ENCODE measurements at regions not wholly inside any gene's neighbourhood (a gene's known extent, or its start where the extent isn't known, plus 50 kb on each side); places are given as distances from the start of the nearest gene placed in this dataset.

DNA sequence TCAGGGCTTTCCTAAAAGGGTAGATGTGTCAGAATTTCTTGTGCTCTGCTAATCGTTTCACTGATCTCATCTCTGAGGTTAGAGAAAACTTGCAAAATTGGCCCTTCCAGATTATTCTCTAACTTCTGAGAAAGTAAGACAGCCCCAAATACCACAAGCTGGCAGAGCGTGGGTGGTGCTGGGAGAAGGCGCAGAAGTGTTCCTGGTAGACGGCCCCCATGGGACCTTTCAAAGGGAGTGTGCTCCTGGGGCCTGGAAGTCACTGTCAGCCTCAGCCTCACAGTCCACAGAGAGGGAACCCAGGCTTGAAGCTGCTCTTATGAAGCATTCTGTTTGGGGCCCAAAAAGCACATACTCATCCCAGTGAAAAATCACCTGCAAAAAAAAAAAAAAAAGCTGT is 86.5 kb upstream of the PFN2 start:
- no peak for ATAC-seq
- no peaks in the 10 kb centered on the region for H3K9me3 Mint-ChIP-seq
- ChIA-PET CTCF (no interaction called here), POLR2A (interaction anchor here (0.6 kb wide), 1 partner anchor 350 kb away, joined by 4 read pairs; no protein-coding TSS in a partner anchor)
- no peak for TF ChIP-seq HMGA2 (CRISPR knock-in tag; IDR thresholded peaks at IDR 0.05)
- TF ChIP-seq NR3C1 (CRISPR knock-in tag; conservative IDR thresholded peaks at IDR 0.05; ENCODE audit: low read depth): no peak
- no peak for TF ChIP-seq FOXP1 (CRISPR knock-in tag; IDR thresholded peaks at IDR 0.05; ENCODE audit: borderline replicate concordance)
- TF ChIP-seq, protein P1, sequence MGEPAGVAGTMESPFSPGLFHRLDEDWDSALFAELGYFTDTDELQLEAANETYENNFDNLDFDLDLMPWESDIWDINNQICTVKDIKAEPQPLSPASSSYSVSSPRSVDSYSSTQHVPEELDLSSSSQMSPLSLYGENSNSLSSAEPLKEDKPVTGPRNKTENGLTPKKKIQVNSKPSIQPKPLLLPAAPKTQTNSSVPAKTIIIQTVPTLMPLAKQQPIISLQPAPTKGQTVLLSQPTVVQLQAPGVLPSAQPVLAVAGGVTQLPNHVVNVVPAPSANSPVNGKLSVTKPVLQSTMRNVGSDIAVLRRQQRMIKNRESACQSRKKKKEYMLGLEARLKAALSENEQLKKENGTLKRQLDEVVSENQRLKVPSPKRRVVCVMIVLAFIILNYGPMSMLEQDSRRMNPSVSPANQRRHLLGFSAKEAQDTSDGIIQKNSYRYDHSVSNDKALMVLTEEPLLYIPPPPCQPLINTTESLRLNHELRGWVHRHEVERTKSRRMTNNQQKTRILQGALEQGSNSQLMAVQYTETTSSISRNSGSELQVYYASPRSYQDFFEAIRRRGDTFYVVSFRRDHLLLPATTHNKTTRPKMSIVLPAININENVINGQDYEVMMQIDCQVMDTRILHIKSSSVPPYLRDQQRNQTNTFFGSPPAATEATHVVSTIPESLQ (CRISPR knock-in tag; IDR thresholded peaks at IDR 0.05): no peak
- TF ChIP-seq ZNF138 (CRISPR knock-in tag; conservative IDR thresholded peaks at IDR 0.05): no peak
- TF ChIP-seq, protein P2, sequence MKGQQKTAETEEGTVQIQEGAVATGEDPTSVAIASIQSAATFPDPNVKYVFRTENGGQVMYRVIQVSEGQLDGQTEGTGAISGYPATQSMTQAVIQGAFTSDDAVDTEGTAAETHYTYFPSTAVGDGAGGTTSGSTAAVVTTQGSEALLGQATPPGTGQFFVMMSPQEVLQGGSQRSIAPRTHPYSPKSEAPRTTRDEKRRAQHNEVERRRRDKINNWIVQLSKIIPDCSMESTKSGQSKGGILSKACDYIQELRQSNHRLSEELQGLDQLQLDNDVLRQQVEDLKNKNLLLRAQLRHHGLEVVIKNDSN (CRISPR knock-in tag; IDR thresholded peaks at IDR 0.05): no peak
- TF ChIP-seq, protein P3, sequence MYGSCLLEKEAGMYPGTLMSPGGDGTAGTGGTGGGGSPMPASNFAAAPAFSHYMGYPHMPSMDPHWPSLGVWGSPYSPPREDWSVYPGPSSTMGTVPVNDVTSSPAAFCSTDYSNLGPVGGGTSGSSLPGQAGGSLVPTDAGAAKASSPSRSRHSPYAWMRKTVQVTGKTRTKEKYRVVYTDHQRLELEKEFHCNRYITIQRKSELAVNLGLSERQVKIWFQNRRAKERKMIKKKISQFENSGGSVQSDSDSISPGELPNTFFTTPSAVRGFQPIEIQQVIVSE (CRISPR knock-in tag; IDR thresholded peaks at IDR 0.05; ENCODE audit: borderline replicate concordance): no peak
- TF ChIP-seq, protein P4, sequence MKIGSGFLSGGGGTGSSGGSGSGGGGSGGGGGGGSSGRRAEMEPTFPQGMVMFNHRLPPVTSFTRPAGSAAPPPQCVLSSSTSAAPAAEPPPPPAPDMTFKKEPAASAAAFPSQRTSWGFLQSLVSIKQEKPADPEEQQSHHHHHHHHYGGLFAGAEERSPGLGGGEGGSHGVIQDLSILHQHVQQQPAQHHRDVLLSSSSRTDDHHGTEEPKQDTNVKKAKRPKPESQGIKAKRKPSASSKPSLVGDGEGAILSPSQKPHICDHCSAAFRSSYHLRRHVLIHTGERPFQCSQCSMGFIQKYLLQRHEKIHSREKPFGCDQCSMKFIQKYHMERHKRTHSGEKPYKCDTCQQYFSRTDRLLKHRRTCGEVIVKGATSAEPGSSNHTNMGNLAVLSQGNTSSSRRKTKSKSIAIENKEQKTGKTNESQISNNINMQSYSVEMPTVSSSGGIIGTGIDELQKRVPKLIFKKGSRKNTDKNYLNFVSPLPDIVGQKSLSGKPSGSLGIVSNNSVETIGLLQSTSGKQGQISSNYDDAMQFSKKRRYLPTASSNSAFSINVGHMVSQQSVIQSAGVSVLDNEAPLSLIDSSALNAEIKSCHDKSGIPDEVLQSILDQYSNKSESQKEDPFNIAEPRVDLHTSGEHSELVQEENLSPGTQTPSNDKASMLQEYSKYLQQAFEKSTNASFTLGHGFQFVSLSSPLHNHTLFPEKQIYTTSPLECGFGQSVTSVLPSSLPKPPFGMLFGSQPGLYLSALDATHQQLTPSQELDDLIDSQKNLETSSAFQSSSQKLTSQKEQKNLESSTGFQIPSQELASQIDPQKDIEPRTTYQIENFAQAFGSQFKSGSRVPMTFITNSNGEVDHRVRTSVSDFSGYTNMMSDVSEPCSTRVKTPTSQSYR (CRISPR knock-in tag; IDR thresholded peaks at IDR 0.05): no peak
- TF ChIP-seq CREM (CRISPR knock-in tag; IDR thresholded peaks at IDR 0.05): no peak
- no peak for TF ChIP-seq PRRX2 (CRISPR knock-in tag; IDR thresholded peaks at IDR 0.05)
- TF ChIP-seq, protein P5, sequence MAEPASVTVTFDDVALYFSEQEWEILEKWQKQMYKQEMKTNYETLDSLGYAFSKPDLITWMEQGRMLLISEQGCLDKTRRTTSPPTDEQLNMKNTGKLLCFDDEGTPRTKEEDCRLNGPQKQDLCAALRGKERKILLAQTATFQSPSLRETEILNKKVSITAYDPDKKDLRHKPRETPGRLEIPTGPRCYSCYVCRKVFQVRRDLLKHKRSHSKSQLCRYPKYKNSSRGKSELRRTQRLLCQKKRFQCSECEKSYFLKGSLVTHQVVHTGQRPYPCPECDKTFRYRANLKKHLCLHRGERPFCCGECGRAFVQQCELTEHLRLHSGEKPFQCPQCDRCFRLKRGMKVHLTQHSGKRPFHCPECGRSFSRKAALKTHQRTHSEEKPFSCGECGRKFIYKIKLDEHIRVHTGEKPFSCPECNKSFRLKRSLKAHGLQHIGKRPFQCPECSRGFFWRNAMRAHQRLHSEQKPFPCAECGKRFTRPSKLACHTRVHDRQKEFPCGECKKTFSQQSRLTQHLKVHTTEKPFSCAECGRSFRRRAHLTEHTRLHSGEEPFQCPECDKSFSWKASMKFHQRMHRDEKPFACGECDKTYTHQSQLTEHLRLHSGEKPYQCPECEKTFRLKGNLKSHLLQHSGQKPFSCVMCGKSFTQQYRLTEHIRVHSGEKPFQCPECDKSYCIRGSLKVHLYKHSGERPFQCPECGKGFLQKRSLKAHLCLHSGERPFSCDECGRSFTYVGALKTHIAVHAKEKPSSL (CRISPR knock-in tag; conservative IDR thresholded peaks at IDR 0.05): no peak
- TF ChIP-seq, protein P6, sequence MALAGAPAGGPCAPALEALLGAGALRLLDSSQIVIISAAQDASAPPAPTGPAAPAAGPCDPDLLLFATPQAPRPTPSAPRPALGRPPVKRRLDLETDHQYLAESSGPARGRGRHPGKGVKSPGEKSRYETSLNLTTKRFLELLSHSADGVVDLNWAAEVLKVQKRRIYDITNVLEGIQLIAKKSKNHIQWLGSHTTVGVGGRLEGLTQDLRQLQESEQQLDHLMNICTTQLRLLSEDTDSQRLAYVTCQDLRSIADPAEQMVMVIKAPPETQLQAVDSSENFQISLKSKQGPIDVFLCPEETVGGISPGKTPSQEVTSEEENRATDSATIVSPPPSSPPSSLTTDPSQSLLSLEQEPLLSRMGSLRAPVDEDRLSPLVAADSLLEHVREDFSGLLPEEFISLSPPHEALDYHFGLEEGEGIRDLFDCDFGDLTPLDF (CRISPR knock-in tag; IDR thresholded peaks at IDR 0.05): no peak
- TF ChIP-seq ZNF317 (CRISPR knock-in tag; IDR thresholded peaks at IDR 0.05; ENCODE audit: borderline replicate concordance, low read depth): no peak
- TF ChIP-seq MYBL2 (CRISPR knock-in tag; IDR thresholded peaks at IDR 0.05): no peak
- no peak for TF ChIP-seq TP53 (CRISPR knock-in tag; IDR thresholded peaks at IDR 0.05)
- TF ChIP-seq, protein P7, sequence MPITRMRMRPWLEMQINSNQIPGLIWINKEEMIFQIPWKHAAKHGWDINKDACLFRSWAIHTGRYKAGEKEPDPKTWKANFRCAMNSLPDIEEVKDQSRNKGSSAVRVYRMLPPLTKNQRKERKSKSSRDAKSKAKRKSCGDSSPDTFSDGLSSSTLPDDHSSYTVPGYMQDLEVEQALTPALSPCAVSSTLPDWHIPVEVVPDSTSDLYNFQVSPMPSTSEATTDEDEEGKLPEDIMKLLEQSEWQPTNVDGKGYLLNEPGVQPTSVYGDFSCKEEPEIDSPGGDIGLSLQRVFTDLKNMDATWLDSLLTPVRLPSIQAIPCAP (CRISPR knock-in tag; IDR thresholded peaks at IDR 0.05): no peak
- TF ChIP-seq FOXK1 (CRISPR knock-in tag; IDR thresholded peaks at IDR 0.05): no peak
- DNase-seq (ENCODE audit: low spot score): no peak
- H3K36me3 Mint-ChIP-seq: no peaks in the 10 kb centered on the region
- peaks cover 22% of the 10 kb centered on the region for H3K4me1 Mint-ChIP-seq
- H3K4me3 Mint-ChIP-seq: no peak overlapping the region
- H3K27ac Mint-ChIP-seq: no peak overlapping the region
- H3K27me3 Mint-ChIP-seq (ENCODE audit: low read depth): peaks cover 9% of the 10 kb centered on the region; the same call in 1 of the 2 replicates
